ENCODE measurements at regions not wholly inside any gene's neighbourhood (a gene's known extent, or its start where the extent isn't known, plus 50 kb on each side); places are given as distances from the start of the nearest gene placed in this dataset.

- TF ChIP-seq ELF4 (IDR thresholded peaks at IDR 0.05) (no peak), BHLHE40 (IDR thresholded peaks at IDR 0.05; ENCODE audit: borderline replicate concordance) (no peak), ZNF384 (IDR thresholded peaks at IDR 0.05) (no peak), HDGF (IDR thresholded peaks at IDR 0.05; ENCODE audit: borderline replicate concordance) (no peak), FOXK2 (IDR thresholded peaks at IDR 0.05) (no peak), SP1 (IDR thresholded peaks at IDR 0.05) (no peak), TARDBP (IDR thresholded peaks at IDR 0.05) (no peak), SUZ12 (IDR thresholded peaks at IDR 0.05) (no peak), NFRKB (IDR thresholded peaks at IDR 0.05) (no peak), FOXM1 (IDR thresholded peaks at IDR 0.05; ENCODE audit: borderline replicate concordance) (no peak), LEF1 (IDR thresholded peaks at IDR 0.05; ENCODE audit: borderline replicate concordance) (no peak), L3MBTL2 (conservative IDR thresholded peaks at IDR 0.05) (no peak)
Measured at GRCh38 chr11:109731451-109731850, 309.5 kb downstream of the C11orf87 start.
